OCI-LY1 (cell line): ENCODE measurements at regions not wholly inside any gene's neighbourhood (a gene's known extent, or its start where the extent isn't known, plus 50 kb on each side); places are given as distances from the start of the nearest gene placed in this dataset.

ENCODE experiments used
- H2AFZ ChIP-seq: fragments of 200-600 bp; sonication (generic), shearing (Covaris generic); 2 replicates; pipeline ENCODE4 v1.6.0; 2014; ENCODE audit warnings: antibody characterized with exemption, mild to moderate bottlenecking, low read length
- H3F3A ChIP-seq: fragments of 200-600 bp; sonication (generic), shearing (Covaris generic); 2 replicates; pipeline ENCODE4 v1.6.0; 2014; ENCODE audit warnings: mild to moderate bottlenecking, antibody characterized with exemption, low read length, moderate library complexity; ENCODE audit not compliant: insufficient read depth
- H3K27ac ChIP-seq: fragments of 200-600 bp; sonication (generic); 2 replicates; pipeline ENCODE4 v1.5.1; 2014; ENCODE audit warnings: low read length, mixed run types, mild to moderate bottlenecking, low read depth; ENCODE audit not compliant: poor library complexity, severe bottlenecking
- H3K27me3 ChIP-seq: fragments of 200-600 bp; sonication (generic); 2 replicates; pipeline ENCODE4 v1.6.0; 2014; ENCODE audit warnings: antibody characterized with exemption, mild to moderate bottlenecking, low read length, moderate library complexity; ENCODE audit not compliant: insufficient read depth
- H3K36me3 ChIP-seq: fragments of 200-600 bp; sonication (generic); 2 replicates; pipeline ENCODE4 v1.6.1; 2014; ENCODE audit warnings: mild to moderate bottlenecking, antibody characterized with exemption, low read length, moderate library complexity, mixed read lengths; ENCODE audit not compliant: insufficient read depth
- H3K4me1 ChIP-seq: fragments of 200-600 bp; sonication (generic); 2 replicates; pipeline ENCODE4 v1.5.1; 2014; ENCODE audit warnings: mild to moderate bottlenecking, low read length, moderate library complexity; ENCODE audit not compliant: insufficient read depth, severe bottlenecking
- H3K4me2 ChIP-seq: fragments of 200-600 bp; sonication (generic), shearing (Covaris generic); 2 replicates; pipeline ENCODE4 v1.6.1; 2014; ENCODE audit warnings: low read length
- H3K4me3 ChIP-seq: fragments of 200-600 bp; sonication (generic); 2 replicates; pipeline ENCODE4 v1.5.1; 2014; ENCODE audit warnings: low read length, low read depth, mild to moderate bottlenecking, mixed read lengths; ENCODE audit not compliant: poor library complexity, severe bottlenecking
- H3K79me2 ChIP-seq: fragments of 200-600 bp; shearing (Covaris generic); 2 replicates; pipeline ENCODE4 v1.6.1; 2016; ENCODE audit warnings: mixed run types, low read length, mixed read lengths; ENCODE audit not compliant: insufficient read depth
- H3K9ac ChIP-seq: fragments of 200-600 bp; sonication (generic), shearing (Covaris generic); 2 replicates; pipeline ENCODE4 v1.6.1; 2014; ENCODE audit warnings: mild to moderate bottlenecking, low read length, mixed read lengths
- H3K9me2 ChIP-seq: fragments of 200-600 bp; sonication (generic), shearing (Covaris generic); 2 replicates; pipeline ENCODE4 v1.6.1; 2014; ENCODE audit warnings: low read depth, mild to moderate bottlenecking, low read length, mixed read lengths
- H3K9me3 ChIP-seq: fragments of 200-600 bp; shearing (Covaris generic); 2 replicates; pipeline ENCODE4 v1.6.1; 2014; ENCODE audit warnings: low read length, mixed read lengths
- H4K20me1 ChIP-seq: fragments of 200-600 bp; sonication (generic), shearing (Covaris generic); 2 replicates; pipeline ENCODE4 v1.6.0; 2016; ENCODE audit warnings: mild to moderate bottlenecking, low read length; ENCODE audit not compliant: insufficient read depth
- CTCF ChIP-seq: fragments of 200-600 bp; sonication (generic), shearing (Covaris generic); IDR thresholded peaks from 2 replicates; pipeline ENCODE4 v1.5.1; 2017; ENCODE audit warnings: mild to moderate bottlenecking, antibody characterized with exemption, low read length, moderate library complexity, mixed read lengths
- EZH2 ChIP-seq: fragments of 200-600 bp; sonication (generic), shearing (Covaris generic); IDR thresholded peaks from 2 replicates; pipeline ENCODE4 v1.8.0; 2017; ENCODE audit warnings: borderline replicate concordance, mixed run types, mild to moderate bottlenecking, antibody characterized with exemption, low read length, moderate library complexity, mixed read lengths

- Histone ChIP-seq H4K20me1 (no peaks in the 10 kb centered on the region), H3K27me3 (peaks cover 9% of the 10 kb centered on the region; the same call in 1 of the 2 replicates), H3K27ac (no peak overlapping the region), H3K9me3 (no peaks in the 10 kb centered on the region), H3K9me2 (no peaks in the 10 kb centered on the region), H3F3A (no peaks in the 10 kb centered on the region), H3K4me1 (no peaks in the 10 kb centered on the region), H3K36me3 (no peaks in the 10 kb centered on the region), H3K4me2 (no peak overlapping the region), H3K9ac (no peak overlapping the region), H2AFZ (no peak overlapping the region), H3K4me3 (no peak overlapping the region), H3K79me2 (no peaks in the 10 kb centered on the region)
- TF ChIP-seq CTCF: no peak
- no peak for TF ChIP-seq EZH2
Measured at GRCh38 chr2:237011206-237011795, 74.4 kb upstream of the COPS8 start.

- Histone ChIP-seq H4K20me1 (no peaks in the 10 kb centered on the region), H3K79me2 (no peaks in the 10 kb centered on the region), H3K4me2 (no peak overlapping the region), H3F3A (no peaks in the 10 kb centered on the region), H3K9me3 (no peaks in the 10 kb centered on the region), H3K27ac (no peak overlapping the region), H3K36me3 (no peaks in the 10 kb centered on the region), H3K4me3 (no peak overlapping the region), H3K9me2 (no peaks in the 10 kb centered on the region), H3K4me1 (no peaks in the 10 kb centered on the region), H2AFZ (no peak overlapping the region), H3K27me3 (peaks cover 9% of the 10 kb centered on the region; the same call in 1 of the 2 replicates), H3K9ac (no peak overlapping the region)
- TF ChIP-seq CTCF (no peak), EZH2 (no peak)
Measured at GRCh38 chr2:237012004-237012403, 73.7 kb upstream of the COPS8 start.

- Histone ChIP-seq H3K27me3 (peaks cover 9% of the 10 kb centered on the region; the same call in 1 of the 2 replicates), H3K4me2 (no peak overlapping the region), H3K27ac (no peak overlapping the region), H4K20me1 (no peaks in the 10 kb centered on the region), H3K9ac (no peak overlapping the region), H3K9me3 (no peaks in the 10 kb centered on the region), H3K9me2 (no peaks in the 10 kb centered on the region), H3K79me2 (no peaks in the 10 kb centered on the region), H3K36me3 (no peaks in the 10 kb centered on the region), H3K4me3 (no peak overlapping the region), H3K4me1 (no peaks in the 10 kb centered on the region), H2AFZ (no peak overlapping the region), H3F3A (no peaks in the 10 kb centered on the region)
- TF ChIP-seq EZH2 (no peak), CTCF (no peak)
Measured at GRCh38 chr2:237012577-237013267, 73.0 kb upstream of the COPS8 start.
